Karpas-422 (cell line): ENCODE measurements at regions not wholly inside any gene's neighbourhood (a gene's known extent, or its start where the extent isn't known, plus 50 kb on each side); places are given as distances from the start of the nearest gene placed in this dataset.

Experiments used
- DNase-seq: peaks from one replicate; pipeline ENCODE4 v3.0.0-alpha.2; 2015
- H2AFZ ChIP-seq: fragments of 200-600 bp; sonication (generic); 2 replicates; pipeline ENCODE4 v1.6.1; 2014; ENCODE audit warnings: antibody characterized with exemption, low read length, mixed read lengths
- H3K27ac ChIP-seq: fragments of 200-600 bp; sonication (generic); 2 replicates; pipeline ENCODE4 v1.5.1; 2014; ENCODE audit warnings: mild to moderate bottlenecking, low read length, moderate library complexity
- H3K27me3 ChIP-seq: fragments of 200-600 bp; sonication (generic); 2 replicates; pipeline ENCODE4 v1.6.1; 2014; ENCODE audit warnings: low read length, mixed read lengths
- H3K36me3 ChIP-seq: fragments of 200-600 bp; sonication (generic); 2 replicates; pipeline ENCODE4 v1.6.1; 2014; ENCODE audit warnings: low read length, mixed read lengths; ENCODE audit not compliant: insufficient read depth
- H3K4me1 ChIP-seq: fragments of 200-600 bp; sonication (generic); 2 replicates; pipeline ENCODE4 v1.6.1; 2014; ENCODE audit warnings: mild to moderate bottlenecking, low read length, mixed read lengths
- H3K4me2 ChIP-seq: fragments of 200-600 bp; sonication (generic); 2 replicates; pipeline ENCODE4 v1.6.1; 2014; ENCODE audit warnings: low read length, low read depth, mild to moderate bottlenecking; ENCODE audit not compliant: poor library complexity, severe bottlenecking
- H3K4me3 ChIP-seq: fragments of 200-600 bp; sonication (generic); 2 replicates; pipeline ENCODE4 v1.5.1; 2014; ENCODE audit warnings: mild to moderate bottlenecking, antibody characterized with exemption, low read length, mixed read lengths
- H3K79me2 ChIP-seq: fragments of 200-600 bp; sonication (generic); 2 replicates; pipeline ENCODE4 v1.6.1; 2014; ENCODE audit warnings: mild to moderate bottlenecking, low read length, mixed read lengths
- H3K9ac ChIP-seq: fragments of 200-600 bp; sonication (generic); 2 replicates; pipeline ENCODE4 v1.6.0; 2014; ENCODE audit warnings: low read length
- H3K9me2 ChIP-seq: fragments of 200-600 bp; sonication (generic), shearing (Covaris generic); replicated peaks from 2 replicates; pipeline ENCODE4 v1.6.0; 2014; ENCODE audit warnings: mild to moderate bottlenecking, low read length, moderate library complexity; ENCODE audit not compliant: insufficient read depth
- H3K9me3 ChIP-seq: fragments of 300-700, 200-600 bp; sonication (generic); 2 replicates; pipeline ENCODE4 v1.6.1; 2014; ENCODE audit warnings: low read length, mixed read lengths
- H4K20me1 ChIP-seq: fragments of 200-600 bp; sonication (generic); 2 replicates; pipeline ENCODE4 v1.6.1; 2014; ENCODE audit warnings: mild to moderate bottlenecking, antibody characterized with exemption, low read length, low read depth; ENCODE audit not compliant: insufficient read depth

DNA sequence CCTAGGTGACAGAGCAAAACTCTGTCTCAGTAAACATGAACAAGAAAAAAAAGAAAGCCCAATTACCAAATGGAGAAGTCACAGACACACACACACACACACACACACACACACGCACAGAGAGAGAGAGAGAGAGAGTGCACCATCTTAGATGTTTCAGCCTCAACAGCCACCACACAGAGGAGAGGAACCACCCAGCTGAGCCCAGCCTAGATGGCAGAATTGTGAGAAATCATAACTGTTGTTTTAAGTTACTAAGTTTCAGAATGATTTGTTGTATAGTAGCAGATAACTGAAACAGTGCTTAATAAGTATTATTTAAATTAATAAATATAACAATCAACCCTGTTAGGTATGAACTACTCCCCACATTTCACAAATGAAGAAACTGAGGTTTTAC, 321.2 kb downstream of the ZNF621 start:
- Histone ChIP-seq H3K36me3 (no peaks in the 10 kb centered on the region), H3K9me2 (no peaks in the 10 kb centered on the region), H3K4me3 (no peak overlapping the region), H3K4me1 (no peaks in the 10 kb centered on the region), H3K9ac (no peak overlapping the region), H3K79me2 (no peaks in the 10 kb centered on the region), H3K27ac (no peak overlapping the region), H2AFZ (no peak overlapping the region), H4K20me1 (no peaks in the 10 kb centered on the region), H3K4me2 (no peak overlapping the region), H3K9me3 (no peaks in the 10 kb centered on the region), H3K27me3 (no peaks in the 10 kb centered on the region)
- DNase-seq, result no peak

DNA sequence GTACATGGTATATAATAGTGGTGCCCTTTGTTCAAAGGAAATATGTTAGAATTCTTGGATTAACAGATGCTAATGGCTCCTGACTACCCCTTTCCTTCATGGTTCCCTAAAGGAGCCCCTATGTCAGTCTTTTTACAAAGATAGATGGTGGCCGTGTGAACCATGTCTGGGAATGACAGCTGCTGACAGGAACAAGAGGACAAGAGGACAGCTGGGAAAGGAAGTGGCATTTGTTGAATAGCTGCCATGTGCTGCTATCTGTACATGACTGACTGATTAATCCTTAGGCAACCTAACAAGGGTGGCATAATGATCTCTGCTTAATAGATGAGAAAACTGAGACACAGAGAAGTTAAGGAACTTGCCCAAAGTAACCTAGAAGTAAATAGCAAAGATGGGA, 321.7 kb downstream of the ZNF621 start:
- Histone ChIP-seq H3K27ac (no peak overlapping the region), H3K4me2 (no peak overlapping the region), H3K4me1 (no peaks in the 10 kb centered on the region), H3K9me3 (no peaks in the 10 kb centered on the region), H3K9me2 (no peaks in the 10 kb centered on the region), H3K4me3 (no peak overlapping the region), H3K27me3 (no peaks in the 10 kb centered on the region), H3K36me3 (no peaks in the 10 kb centered on the region), H4K20me1 (no peaks in the 10 kb centered on the region), H3K79me2 (no peaks in the 10 kb centered on the region), H3K9ac (no peak overlapping the region), H2AFZ (no peak overlapping the region)
- no peak for DNase-seq

DNA sequence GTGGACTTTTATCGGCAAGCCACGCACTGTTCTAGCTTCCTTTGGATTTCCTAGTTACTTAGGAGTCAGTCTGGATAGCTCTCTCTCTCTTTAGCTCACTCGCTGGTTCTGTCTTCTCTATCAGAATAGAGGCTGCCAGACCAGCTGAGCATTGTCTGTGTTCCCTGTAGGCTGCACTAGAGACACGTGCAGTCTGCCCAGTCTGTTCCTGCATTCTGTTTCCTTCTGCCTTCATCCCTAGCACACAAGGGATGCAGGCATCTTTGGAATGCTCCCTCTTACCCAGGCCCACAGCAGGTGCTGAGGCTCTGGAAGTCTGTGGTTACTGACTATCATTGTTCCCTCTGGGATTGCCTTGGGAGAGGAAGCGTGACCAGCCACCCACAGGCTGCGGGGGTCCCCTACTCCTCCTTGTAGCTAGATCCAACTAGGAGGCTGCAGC, 322.8 kb downstream of the ZNF621 start:
- DNase-seq, result no peak

DNA sequence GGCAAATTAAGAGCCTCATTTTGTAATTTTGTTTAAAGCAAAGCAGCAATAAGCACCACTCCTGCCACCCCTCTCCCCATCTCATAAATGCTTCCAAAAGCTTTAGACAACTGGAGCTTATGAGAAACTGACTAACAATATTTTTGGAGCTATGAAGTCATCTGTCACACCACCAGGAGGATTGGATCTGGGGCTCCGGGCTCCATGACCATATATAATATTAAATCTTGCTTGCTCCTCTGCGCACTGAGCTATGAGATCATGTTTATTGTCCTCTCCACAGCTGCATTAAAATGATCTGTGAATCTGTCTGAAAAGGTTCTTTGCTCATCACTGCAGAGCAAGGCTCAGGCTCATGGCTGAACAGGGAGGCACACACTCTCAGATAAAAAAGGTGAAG, 323.7 kb downstream of the ZNF621 start:
- Histone ChIP-seq H3K9me2 (no peaks in the 10 kb centered on the region), H3K4me2 (no peak overlapping the region), H3K9ac (no peak overlapping the region), H3K4me3 (no peak overlapping the region), H4K20me1 (no peaks in the 10 kb centered on the region), H3K4me1 (no peaks in the 10 kb centered on the region), H3K79me2 (no peaks in the 10 kb centered on the region), H3K36me3 (no peaks in the 10 kb centered on the region), H3K9me3 (no peaks in the 10 kb centered on the region), H3K27ac (no peak overlapping the region), H2AFZ (no peak overlapping the region), H3K27me3 (no peaks in the 10 kb centered on the region)
- no peak for DNase-seq

More for the DNA sequence above, 322.8 kb downstream of the ZNF621 start:
- no peaks in the 10 kb centered on the region for H3K9me2 ChIP-seq
- no peak overlapping the region for H3K9ac ChIP-seq
- no peaks in the 10 kb centered on the region for H3K27me3 ChIP-seq
- no peaks in the 10 kb centered on the region for H3K9me3 ChIP-seq
- H3K4me2 ChIP-seq, result no peak overlapping the region
- no peak overlapping the region for H2AFZ ChIP-seq
- H3K27ac ChIP-seq, result no peak overlapping the region
- no peaks in the 10 kb centered on the region for H3K79me2 ChIP-seq
- H4K20me1 ChIP-seq, result no peaks in the 10 kb centered on the region
- no peaks in the 10 kb centered on the region for H3K4me1 ChIP-seq
- no peak overlapping the region for H3K4me3 ChIP-seq
- H3K36me3 ChIP-seq, result no peaks in the 10 kb centered on the region

DNA sequence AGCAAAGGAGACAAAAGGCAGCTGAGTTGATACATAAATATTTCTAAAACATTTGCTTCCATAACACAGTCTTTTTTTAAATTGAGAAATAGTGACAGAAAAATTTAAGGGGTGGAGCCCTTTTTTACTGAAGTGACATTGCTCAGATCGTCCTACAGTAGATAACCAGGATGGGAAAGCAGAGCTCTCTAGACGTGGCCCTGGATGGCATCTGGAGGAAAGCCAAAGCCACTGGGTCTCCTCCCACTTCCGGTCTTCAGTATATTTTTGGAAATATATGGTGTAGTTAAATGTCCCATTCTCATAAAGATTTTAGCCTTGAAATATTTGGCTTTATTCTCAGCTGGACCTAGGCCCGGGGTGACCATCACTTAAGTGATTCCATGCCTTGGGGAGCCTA, 326.1 kb downstream of the ZNF621 start:
- Histone ChIP-seq H3K9ac (no peak overlapping the region), H2AFZ (no peak overlapping the region)

DNA sequence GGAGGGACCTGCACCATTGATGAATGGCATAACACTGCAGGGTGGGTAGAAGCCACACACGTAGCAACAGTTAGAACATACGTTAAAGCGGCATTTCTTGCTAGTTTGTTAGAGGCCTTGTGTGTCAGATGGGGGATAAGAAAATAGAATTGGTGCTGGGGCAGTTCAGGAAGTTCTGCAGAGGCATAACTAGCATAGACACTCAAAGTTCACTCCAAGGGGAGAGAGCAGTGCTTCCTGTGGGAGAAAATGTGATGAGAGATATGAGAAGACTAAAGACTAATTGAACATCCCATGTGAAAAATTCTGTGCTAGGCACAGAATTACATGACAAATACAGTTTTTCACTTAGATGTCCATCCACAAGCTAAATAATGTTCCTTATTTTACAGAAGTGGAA, 327.1 kb downstream of the ZNF621 start:
- DNase-seq, result no peak
- Histone ChIP-seq H2AFZ (no peak overlapping the region), H4K20me1 (no peaks in the 10 kb centered on the region), H3K27me3 (no peaks in the 10 kb centered on the region), H3K4me3 (no peak overlapping the region), H3K9me3 (no peaks in the 10 kb centered on the region), H3K36me3 (no peaks in the 10 kb centered on the region), H3K27ac (no peak overlapping the region), H3K79me2 (no peaks in the 10 kb centered on the region), H3K4me1 (no peaks in the 10 kb centered on the region), H3K4me2 (no peak overlapping the region), H3K9ac (no peak overlapping the region), H3K9me2 (no peaks in the 10 kb centered on the region)

More for the DNA sequence above, 326.1 kb downstream of the ZNF621 start:
- no peak overlapping the region for H3K4me3 ChIP-seq
- H3K4me1 ChIP-seq, result no peaks in the 10 kb centered on the region
- no peaks in the 10 kb centered on the region for H3K9me2 ChIP-seq
- no peaks in the 10 kb centered on the region for H3K9me3 ChIP-seq
- H3K79me2 ChIP-seq, result no peaks in the 10 kb centered on the region
- no peak overlapping the region for H3K4me2 ChIP-seq
- H3K27me3 ChIP-seq, result no peaks in the 10 kb centered on the region
- DNase-seq, result no peak
- H4K20me1 ChIP-seq, result no peaks in the 10 kb centered on the region
- H3K27ac ChIP-seq, result no peak overlapping the region
- no peaks in the 10 kb centered on the region for H3K36me3 ChIP-seq

DNA sequence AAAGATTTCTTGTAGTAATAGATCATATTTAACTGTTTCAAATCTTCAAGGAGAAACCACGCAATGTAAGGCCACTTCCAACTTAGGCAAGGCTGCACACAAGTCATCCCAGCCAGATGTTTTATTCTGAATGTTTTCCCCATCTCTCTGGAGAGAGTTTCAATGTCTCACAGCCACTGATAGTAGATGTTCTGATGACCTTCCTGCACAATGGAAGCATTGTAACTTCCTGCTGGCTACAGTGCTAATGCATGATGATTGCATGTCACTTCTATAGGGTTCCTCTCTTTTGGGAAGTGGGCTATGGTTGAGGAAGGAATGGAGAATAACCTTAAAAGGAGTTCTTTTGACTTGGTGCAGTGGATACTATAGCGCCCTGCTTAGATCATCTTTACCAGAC, 328.0 kb downstream of the ZNF621 start:
- Histone ChIP-seq H3K27ac (no peak overlapping the region), H3K9ac (no peak overlapping the region), H3K4me2 (no peak overlapping the region), H3K79me2 (no peaks in the 10 kb centered on the region), H3K36me3 (no peaks in the 10 kb centered on the region), H3K27me3 (no peaks in the 10 kb centered on the region), H3K4me1 (no peaks in the 10 kb centered on the region), H2AFZ (no peak overlapping the region), H3K9me2 (no peaks in the 10 kb centered on the region), H3K4me3 (no peak overlapping the region), H3K9me3 (no peaks in the 10 kb centered on the region), H4K20me1 (no peaks in the 10 kb centered on the region)
- DNase-seq, result no peak

DNA sequence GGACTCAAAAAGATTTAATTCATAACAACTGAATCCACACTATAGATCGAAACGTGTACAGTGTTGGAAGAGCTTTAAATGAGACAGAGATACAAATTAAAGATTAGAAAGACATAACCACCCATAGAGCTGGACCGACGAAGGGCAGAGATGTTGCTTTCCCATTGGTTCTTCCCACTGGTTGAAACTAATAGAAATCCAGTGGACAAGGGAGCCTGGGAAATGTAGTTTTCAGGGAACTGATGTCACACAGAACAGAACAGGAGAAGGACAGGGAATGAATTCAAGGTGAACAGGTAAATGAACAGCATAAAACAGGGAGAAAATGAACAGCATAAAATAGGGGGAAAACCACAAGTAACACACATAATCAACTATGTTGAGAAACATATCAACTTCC, 328.7 kb downstream of the ZNF621 start:
- H3K4me3 ChIP-seq, result no peak overlapping the region

DNA sequence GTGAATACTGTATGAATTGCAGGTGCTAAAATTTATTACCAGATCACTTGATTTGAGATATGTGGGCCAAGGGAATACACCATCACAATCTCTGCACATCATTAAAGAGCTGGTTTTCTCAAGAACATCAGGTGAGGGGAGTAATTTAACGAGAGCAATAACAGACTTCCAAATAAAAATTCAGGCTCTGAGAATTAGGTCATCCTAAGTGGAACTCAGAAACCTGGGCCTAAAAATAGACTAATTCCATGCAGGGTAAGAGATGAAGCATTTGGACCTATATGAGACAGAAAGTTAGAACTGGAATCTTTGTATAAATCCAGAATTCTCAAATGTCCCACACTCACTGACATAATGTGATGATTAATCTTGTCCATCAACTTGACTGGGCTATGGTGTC, 331.1 kb downstream of the ZNF621 start:
- Histone ChIP-seq H3K4me2 (no peak overlapping the region), H3K36me3 (no peaks in the 10 kb centered on the region), H3K4me1 (no peaks in the 10 kb centered on the region), H3K27me3 (no peaks in the 10 kb centered on the region), H3K9ac (no peak overlapping the region), H3K27ac (no peak overlapping the region), H3K4me3 (no peak overlapping the region), H2AFZ (no peak overlapping the region), H3K79me2 (no peaks in the 10 kb centered on the region), H3K9me2 (no peaks in the 10 kb centered on the region), H4K20me1 (no peaks in the 10 kb centered on the region), H3K9me3 (no peaks in the 10 kb centered on the region)
- DNase-seq, result no peak

More for the DNA sequence above, 328.7 kb downstream of the ZNF621 start:
- Histone ChIP-seq H3K27me3 (no peaks in the 10 kb centered on the region), H3K79me2 (no peaks in the 10 kb centered on the region), H2AFZ (no peak overlapping the region), H3K9me3 (no peaks in the 10 kb centered on the region), H3K36me3 (no peaks in the 10 kb centered on the region), H3K4me2 (no peak overlapping the region), H3K27ac (no peak overlapping the region), H3K9ac (no peak overlapping the region), H4K20me1 (no peaks in the 10 kb centered on the region), H3K4me1 (no peaks in the 10 kb centered on the region), H3K9me2 (no peaks in the 10 kb centered on the region)
- DNase-seq, result no peak
